ENCODE measurements at regions not wholly inside any gene's neighbourhood (a gene's known extent, or its start where the extent isn't known, plus 50 kb on each side); places are given as distances from the start of the nearest gene placed in this dataset.
A peak's percentile ranks its signal among the peaks of the same experiment; 100 is the strongest.

- TF ChIP-seq SKIL (IDR thresholded peaks at IDR 0.05; ENCODE audit: low read depth, poor library complexity, severe bottlenecking) (peak; percentile 26), ESRRA (IDR thresholded peaks at IDR 0.05; ENCODE audit: low read length) (no peak), BCLAF1 (IDR thresholded peaks at IDR 0.05) (no peak), EED (IDR thresholded peaks at IDR 0.05; ENCODE audit: low read depth) (no peak), PAX5 (IDR thresholded peaks at IDR 0.05; ENCODE audit: borderline replicate concordance, low read depth, low read length) (no peak), FOXM1 (IDR thresholded peaks at IDR 0.05; ENCODE audit: low read depth, low read length) (no peak), MAX (IDR thresholded peaks at IDR 0.05; ENCODE audit: low read depth, low read length) (no peak), SMAD5 (IDR thresholded peaks at IDR 0.05; ENCODE audit: low read depth) (no peak), SREBF2 (IDR thresholded peaks at IDR 0.05; ENCODE audit: low read length) (no peak), SRF (IDR thresholded peaks at IDR 0.05; ENCODE audit: low read depth in 2 of 2, low read length in 2 of 2) (no peak), ZBTB11 (CRISPR knock-in tag; IDR thresholded peaks at IDR 0.05) (no peak), IKZF2 (IDR thresholded peaks at IDR 0.05) (peak; percentile 16 to 47; a peak in 2 of 4 replicates), MYC (IDR thresholded peaks at IDR 0.05; ENCODE audit: insufficient read depth, insufficient read length, insufficient replicate concordance, low read length, severe bottlenecking) (no peak), BRCA1 (IDR thresholded peaks at IDR 0.05; ENCODE audit: low read depth, low read length) (no peak), HSF1 (IDR thresholded peaks at IDR 0.05; ENCODE audit: low read depth, low read length) (no peak), ZNF24 (IDR thresholded peaks at IDR 0.05) (peak; percentile 79), TCF3 (IDR thresholded peaks at IDR 0.05; ENCODE audit: borderline replicate concordance, insufficient read depth, low read depth, low read length) (no peak), PKNOX1 (IDR thresholded peaks at IDR 0.05) (no peak), YBX1 (IDR thresholded peaks at IDR 0.05) (no peak)
Measured at GRCh38 chr11:109957000-109957399, 136.2 kb upstream of the ZC3H12C start (continued).
